HCT116 (cell line): ENCODE measurements at regions not wholly inside any gene's neighbourhood (a gene's known extent, or its start where the extent isn't known, plus 50 kb on each side); places are given as distances from the start of the nearest gene placed in this dataset.

Experiments used
- ATAC-seq: fragments of 200-7000 bp; cut with Tn5 transposase; 2 replicates; pipeline ENCODE4 v1.9.1; 2020; ENCODE audit warnings: mild to moderate bottlenecking, moderate library complexity
- BruUV-seq: library from RNA; stranded (reverse); fragments of 400-500 nt; replicated peaks from 2 replicates; lab custom pipeline; 2021; lab: Mats Ljungman, UMichigan
- CTCF ChIA-PET: fragments of 300-600 bp; sonication (Branson Sonifier 250); formaldehyde crosslinking; loops from one replicate; lab custom pipeline; 2021; ENCODE audit warnings: antibody characterized with exemption; lab: Charles Lee
- POLR2A ChIA-PET: fragments of 300-600, 350-600 bp; sonication (Branson Sonifier 250); formaldehyde crosslinking; loops from one replicate; lab custom pipeline; 2021; ENCODE audit warnings: antibody characterized with exemption; lab: Charles Lee
- RAD21 ChIA-PET, 2 experiments: fragments of 300-600 bp; sonication (Branson Sonifier 250); formaldehyde crosslinking; loops; one replicate each; lab custom pipeline; 2023; ENCODE audit warnings: low total read pairs in 2 of 2; ENCODE audit not compliant: uncharacterized antibody in 2 of 2, unreplicated experiment in 2 of 2, low non-redundant PET in 1 of 2; lab: Charles Lee
- DNase-seq: peaks from one replicate; pipeline ENCODE4 v3.0.0-alpha.2; 2010; ENCODE audit warnings: low read depth, low spot score
- H2AFZ ChIP-seq: fragments of 200-600 bp; shearing (Covaris generic), sonication (generic); 2 replicates; pipeline ENCODE4 v1.6.1; 2017; ENCODE audit warnings: low read depth, mixed run types, mixed read lengths, antibody characterized with exemption, low read length; ENCODE audit not compliant: poor library complexity, severe bottlenecking
- H3K27ac ChIP-seq: 2 replicates; pipeline ENCODE4 v1.5.1; 2012; ENCODE audit warnings: low read depth, low read length
- H3K27me3 ChIP-seq: fragments of 200-600 bp; sonication (generic); 2 replicates; pipeline ENCODE4 v1.6.1; 2016; ENCODE audit warnings: mixed run types, low read length, mixed read lengths; ENCODE audit not compliant: insufficient read depth
- H3K36me3 ChIP-seq, 2 experiments: fragments of 200-500 bp in 1 of 2; fragments of 200-600 bp in 1 of 2; sonication (Bioruptor generic) in 1 of 2; sonication (generic) in 1 of 2; 2 replicates each; pipeline versions ENCODE4 v1.5.1 to v1.6.1; 2014 to 2016; ENCODE audit warnings: low read length in 2 of 2, inconsistent platforms in 1 of 2, mixed read lengths in 1 of 2, mixed run types in 1 of 2; ENCODE audit not compliant: insufficient read depth in 2 of 2, control insufficient read depth in 1 of 2
- H3K4me1 ChIP-seq, 2 experiments: fragments of 200-600 bp in 1 of 2; sonication (generic) in 1 of 2; 2 replicates each; pipeline versions ENCODE4 v1.5.1 to v1.6.1; 2012 to 2017; ENCODE audit warnings: low read length in 2 of 2, inconsistent platforms in 1 of 2, mild to moderate bottlenecking in 1 of 2, mixed read lengths in 1 of 2, mixed run types in 1 of 2, moderate library complexity in 1 of 2; ENCODE audit not compliant: insufficient read depth in 2 of 2, control insufficient read depth in 1 of 2
- H3K4me2 ChIP-seq: fragments of 200-600 bp; sonication (generic); 2 replicates; pipeline ENCODE4 v1.6.1; 2017; ENCODE audit warnings: mixed run types, low read length, mixed read lengths
- H3K4me3 ChIP-seq, 2 experiments: fragments of 200-600 bp in 1 of 2; sonication (generic) in 1 of 2; replicated peaks in 1 of 2; 2 replicates each; pipeline ENCODE4 v1.5.1; 2011 to 2016; ENCODE audit warnings: low read length in 2 of 2, control low read depth in 1 of 2, low read depth in 1 of 2, mild to moderate bottlenecking in 1 of 2, mixed read lengths in 1 of 2, mixed run types in 1 of 2
- H3K79me2 ChIP-seq: fragments of 200-600 bp; sonication (generic); 2 replicates; pipeline ENCODE4 v1.6.1; 2017; ENCODE audit warnings: mild to moderate bottlenecking, mixed run types, low read length, moderate library complexity, mixed read lengths; ENCODE audit not compliant: insufficient read depth
- H3K9ac ChIP-seq: fragments of 200-600 bp; sonication (generic); 2 replicates; pipeline ENCODE4 v1.6.1; 2016; ENCODE audit warnings: low read length, mixed read lengths
- H3K9me2 ChIP-seq: fragments of 200-600 bp; sonication (generic), shearing (Covaris generic); 2 replicates; pipeline ENCODE4 v1.6.1; 2017; ENCODE audit warnings: mixed run types, mild to moderate bottlenecking, moderate library complexity; ENCODE audit not compliant: insufficient read depth
- H3K9me3 ChIP-seq, 2 experiments: fragments of 200-500 bp in 1 of 2; fragments of 200-600 bp in 1 of 2; sonication (Bioruptor generic) in 1 of 2; sonication (generic) in 1 of 2; 2 replicates each; pipeline ENCODE4 v1.6.1; 2014 to 2017; ENCODE audit warnings: low read length in 2 of 2, mixed read lengths in 2 of 2, inconsistent platforms in 1 of 2, low read depth in 1 of 2, mild to moderate bottlenecking in 1 of 2, mixed run types in 1 of 2, moderate library complexity in 1 of 2; ENCODE audit not compliant: control insufficient read depth in 1 of 2, insufficient read depth in 1 of 2
- H4K20me1 ChIP-seq: fragments of 200-600 bp; sonication (generic), shearing (Covaris generic); 2 replicates; pipeline ENCODE4 v1.6.1; 2017; ENCODE audit warnings: mixed run types, mild to moderate bottlenecking, moderate library complexity; ENCODE audit not compliant: insufficient read depth
- CBX3 ChIP-seq: IDR thresholded peaks from 2 replicates; pipeline ENCODE4 v1.6.1; 2012; ENCODE audit warnings: low read depth
- CEBPB ChIP-seq: IDR thresholded peaks from 2 replicates; pipeline ENCODE4 v1.6.1; 2012; ENCODE audit warnings: low read depth
- EGR1 ChIP-seq: IDR thresholded peaks from 2 replicates; pipeline ENCODE4 v1.6.1; 2012; ENCODE audit warnings: low read depth
- ELF1 ChIP-seq: IDR thresholded peaks from 2 replicates; pipeline ENCODE4 v1.6.1; 2012; ENCODE audit warnings: low read depth, borderline replicate concordance
- EZH2 ChIP-seq: fragments of 200-600 bp; sonication (generic); IDR thresholded peaks from 2 replicates; pipeline ENCODE4 v1.6.1; 2017; ENCODE audit warnings: antibody characterized with exemption, mixed run types
- EZH2phosphoT487 ChIP-seq: fragments of 200-600 bp; IDR thresholded peaks from 2 replicates; pipeline ENCODE4 v1.6.1; 2018; ENCODE audit warnings: antibody characterized with exemption, borderline replicate concordance
- JUND ChIP-seq: IDR thresholded peaks from 2 replicates; pipeline ENCODE4 v1.6.1; 2012
- POLR2AphosphoS5 ChIP-seq: IDR thresholded peaks from 2 replicates; pipeline ENCODE4 v1.6.1; 2011; ENCODE audit warnings: mild to moderate bottlenecking, low read depth, low read length, moderate library complexity
- RAD21 ChIP-seq: IDR thresholded peaks from 2 replicates; pipeline ENCODE4 v1.6.1; 2012; ENCODE audit warnings: low read depth, mild to moderate bottlenecking
- SIN3A ChIP-seq: IDR thresholded peaks from 2 replicates; pipeline ENCODE4 v1.6.1; 2012; ENCODE audit warnings: low read depth
- SRF ChIP-seq: IDR thresholded peaks from 2 replicates; pipeline ENCODE4 v1.6.1; 2012; ENCODE audit warnings: low read depth
- TCF7L2 ChIP-seq: IDR thresholded peaks from 2 replicates; pipeline ENCODE4 v1.7.0; 2011; ENCODE audit warnings: borderline replicate concordance, inconsistent platforms; ENCODE audit not compliant: insufficient read depth, insufficient read length; ENCODE audit errors: extremely low read depth
- YY1 ChIP-seq: IDR thresholded peaks from 2 replicates; pipeline ENCODE4 v1.6.1; 2011; ENCODE audit warnings: low read length, low read depth, moderate library complexity, mild to moderate bottlenecking; ENCODE audit not compliant: insufficient replicate concordance; ENCODE audit errors: extremely low read depth
- ZFX ChIP-seq: fragments of 450-650 bp; IDR thresholded peaks from 2 replicates; pipeline ENCODE4 v1.6.1; 2017
- ZNF274 ChIP-seq: fragments of 200-500 bp; sonication (Bioruptor generic); IDR thresholded peaks from 2 replicates; pipeline ENCODE4 v1.6.1; 2014; ENCODE audit warnings: mild to moderate bottlenecking, low read depth, low read length, inconsistent platforms
- intact Hi-C: fragments of 100-400 bp; cut with micrococcal nuclease; formaldehyde crosslinking; loops from 2 replicates; pipeline ENCODE4 v1.10.0; 2022
- TF ChIP-seq, protein P1 (sequence below): IDR thresholded peaks from 2 replicates; pipeline ENCODE4 v1.6.1; 2012; ENCODE audit warnings: low read depth
- TF ChIP-seq, protein P2 (sequence below), 3 experiments: fragments of 200-600 bp in 1 of 3; sonication (generic) in 1 of 3; IDR thresholded peaks in 2 of 3; conservative IDR thresholded peaks in 1 of 3; 2 replicates each; pipeline ENCODE4 v1.5.1; 2012 to 2017; ENCODE audit warnings: low read depth in 2 of 3, low read length in 2 of 3, antibody characterized with exemption in 1 of 3, borderline replicate concordance in 1 of 3, control low read depth in 1 of 3, mild to moderate bottlenecking in 1 of 3, mixed read lengths in 1 of 3, mixed run types in 1 of 3, moderate library complexity in 1 of 3; ENCODE audit not compliant: insufficient read depth in 1 of 3
- TF ChIP-seq, protein P3 (sequence below): IDR thresholded peaks from 2 replicates; pipeline ENCODE4 v1.6.1; 2012
- TF ChIP-seq, protein P4 (sequence below): IDR thresholded peaks from 2 replicates; pipeline ENCODE4 v1.6.1; 2011; ENCODE audit warnings: mild to moderate bottlenecking, low read length, moderate library complexity; ENCODE audit not compliant: insufficient replicate concordance; ENCODE audit errors: extremely low read depth
- TF ChIP-seq, protein P5 (sequence below): IDR thresholded peaks from 2 replicates; pipeline ENCODE4 v1.6.1; 2012

DNA sequence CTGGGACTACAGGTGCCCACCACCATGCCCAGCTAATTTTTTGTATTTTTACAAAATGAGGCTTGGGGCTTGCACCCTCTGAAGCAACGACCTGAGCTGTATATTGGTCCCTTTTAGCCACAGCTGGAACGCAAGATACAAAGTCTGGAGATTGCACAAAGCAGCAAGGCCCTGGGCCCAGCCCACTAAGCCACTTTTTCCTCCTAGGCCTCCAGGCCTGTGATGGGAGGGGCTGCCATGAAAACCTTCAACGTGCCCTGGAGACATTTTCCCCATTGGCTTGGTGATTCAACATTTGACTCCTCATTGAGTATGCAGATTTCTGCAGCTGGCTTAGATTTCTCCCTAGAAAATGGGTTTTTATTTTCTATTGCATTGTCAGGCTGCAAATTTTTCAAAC lies 69.2 kb downstream of the CYB561 start:
- CTCF ChIA-PET, result no interaction called here
- Histone ChIP-seq H3K4me3 (no peak overlapping the region), H3K4me1 (peaks cover 0 to 1% of the 10 kb centered on the region in 2 experiments; a peak in 1 of 4 replicates), H3K27me3 (no peaks in the 10 kb centered on the region), H3K9me2 (no peaks in the 10 kb centered on the region), H3K9me3 (no peaks in the 10 kb centered on the region; a peak in 1 of 4 replicates), H3K79me2 (no peaks in the 10 kb centered on the region), H3K4me2 (no peak overlapping the region), H3K27ac (no peak overlapping the region), H2AFZ (no peak overlapping the region), H4K20me1 (no peaks in the 10 kb centered on the region), H3K36me3 (no peaks in the 10 kb centered on the region), H3K9ac (no peak overlapping the region)
- ATAC-seq (no peak), DNase-seq (no peak)
- BruUV-seq, result no TSS peak
- POLR2A ChIA-PET, result no interaction called here
- TF ChIP-seq CEBPB (no peak), JUND (no peak), RAD21 (no peak), EZH2phosphoT487 (no peak), ZFX (no peak), ELF1 (no peak), CBX3 (no peak), TCF7L2 (no peak), SRF (no peak), EGR1 (no peak), YY1 (no peak), POLR2AphosphoS5 (no peak), EZH2 (no peak), SIN3A (no peak), ZNF274 (no peak)
- TF ChIP-seq, protein P1, sequence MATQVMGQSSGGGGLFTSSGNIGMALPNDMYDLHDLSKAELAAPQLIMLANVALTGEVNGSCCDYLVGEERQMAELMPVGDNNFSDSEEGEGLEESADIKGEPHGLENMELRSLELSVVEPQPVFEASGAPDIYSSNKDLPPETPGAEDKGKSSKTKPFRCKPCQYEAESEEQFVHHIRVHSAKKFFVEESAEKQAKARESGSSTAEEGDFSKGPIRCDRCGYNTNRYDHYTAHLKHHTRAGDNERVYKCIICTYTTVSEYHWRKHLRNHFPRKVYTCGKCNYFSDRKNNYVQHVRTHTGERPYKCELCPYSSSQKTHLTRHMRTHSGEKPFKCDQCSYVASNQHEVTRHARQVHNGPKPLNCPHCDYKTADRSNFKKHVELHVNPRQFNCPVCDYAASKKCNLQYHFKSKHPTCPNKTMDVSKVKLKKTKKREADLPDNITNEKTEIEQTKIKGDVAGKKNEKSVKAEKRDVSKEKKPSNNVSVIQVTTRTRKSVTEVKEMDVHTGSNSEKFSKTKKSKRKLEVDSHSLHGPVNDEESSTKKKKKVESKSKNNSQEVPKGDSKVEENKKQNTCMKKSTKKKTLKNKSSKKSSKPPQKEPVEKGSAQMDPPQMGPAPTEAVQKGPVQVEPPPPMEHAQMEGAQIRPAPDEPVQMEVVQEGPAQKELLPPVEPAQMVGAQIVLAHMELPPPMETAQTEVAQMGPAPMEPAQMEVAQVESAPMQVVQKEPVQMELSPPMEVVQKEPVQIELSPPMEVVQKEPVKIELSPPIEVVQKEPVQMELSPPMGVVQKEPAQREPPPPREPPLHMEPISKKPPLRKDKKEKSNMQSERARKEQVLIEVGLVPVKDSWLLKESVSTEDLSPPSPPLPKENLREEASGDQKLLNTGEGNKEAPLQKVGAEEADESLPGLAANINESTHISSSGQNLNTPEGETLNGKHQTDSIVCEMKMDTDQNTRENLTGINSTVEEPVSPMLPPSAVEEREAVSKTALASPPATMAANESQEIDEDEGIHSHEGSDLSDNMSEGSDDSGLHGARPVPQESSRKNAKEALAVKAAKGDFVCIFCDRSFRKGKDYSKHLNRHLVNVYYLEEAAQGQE, result no peak
- TF ChIP-seq, protein P2, sequence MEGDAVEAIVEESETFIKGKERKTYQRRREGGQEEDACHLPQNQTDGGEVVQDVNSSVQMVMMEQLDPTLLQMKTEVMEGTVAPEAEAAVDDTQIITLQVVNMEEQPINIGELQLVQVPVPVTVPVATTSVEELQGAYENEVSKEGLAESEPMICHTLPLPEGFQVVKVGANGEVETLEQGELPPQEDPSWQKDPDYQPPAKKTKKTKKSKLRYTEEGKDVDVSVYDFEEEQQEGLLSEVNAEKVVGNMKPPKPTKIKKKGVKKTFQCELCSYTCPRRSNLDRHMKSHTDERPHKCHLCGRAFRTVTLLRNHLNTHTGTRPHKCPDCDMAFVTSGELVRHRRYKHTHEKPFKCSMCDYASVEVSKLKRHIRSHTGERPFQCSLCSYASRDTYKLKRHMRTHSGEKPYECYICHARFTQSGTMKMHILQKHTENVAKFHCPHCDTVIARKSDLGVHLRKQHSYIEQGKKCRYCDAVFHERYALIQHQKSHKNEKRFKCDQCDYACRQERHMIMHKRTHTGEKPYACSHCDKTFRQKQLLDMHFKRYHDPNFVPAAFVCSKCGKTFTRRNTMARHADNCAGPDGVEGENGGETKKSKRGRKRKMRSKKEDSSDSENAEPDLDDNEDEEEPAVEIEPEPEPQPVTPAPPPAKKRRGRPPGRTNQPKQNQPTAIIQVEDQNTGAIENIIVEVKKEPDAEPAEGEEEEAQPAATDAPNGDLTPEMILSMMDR (IDR thresholded peaks at IDR 0.05 in 2 of 3, conservative IDR thresholded peaks at IDR 0.05 in 1 of 3; ENCODE audit: borderline replicate concordance in 1 of 3, insufficient read depth in 1 of 3, low read depth in 2 of 3, low read length in 2 of 3), result no peak
- TF ChIP-seq, protein P3, sequence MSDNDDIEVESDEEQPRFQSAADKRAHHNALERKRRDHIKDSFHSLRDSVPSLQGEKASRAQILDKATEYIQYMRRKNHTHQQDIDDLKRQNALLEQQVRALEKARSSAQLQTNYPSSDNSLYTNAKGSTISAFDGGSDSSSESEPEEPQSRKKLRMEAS, result no peak
- TF ChIP-seq, protein P4, sequence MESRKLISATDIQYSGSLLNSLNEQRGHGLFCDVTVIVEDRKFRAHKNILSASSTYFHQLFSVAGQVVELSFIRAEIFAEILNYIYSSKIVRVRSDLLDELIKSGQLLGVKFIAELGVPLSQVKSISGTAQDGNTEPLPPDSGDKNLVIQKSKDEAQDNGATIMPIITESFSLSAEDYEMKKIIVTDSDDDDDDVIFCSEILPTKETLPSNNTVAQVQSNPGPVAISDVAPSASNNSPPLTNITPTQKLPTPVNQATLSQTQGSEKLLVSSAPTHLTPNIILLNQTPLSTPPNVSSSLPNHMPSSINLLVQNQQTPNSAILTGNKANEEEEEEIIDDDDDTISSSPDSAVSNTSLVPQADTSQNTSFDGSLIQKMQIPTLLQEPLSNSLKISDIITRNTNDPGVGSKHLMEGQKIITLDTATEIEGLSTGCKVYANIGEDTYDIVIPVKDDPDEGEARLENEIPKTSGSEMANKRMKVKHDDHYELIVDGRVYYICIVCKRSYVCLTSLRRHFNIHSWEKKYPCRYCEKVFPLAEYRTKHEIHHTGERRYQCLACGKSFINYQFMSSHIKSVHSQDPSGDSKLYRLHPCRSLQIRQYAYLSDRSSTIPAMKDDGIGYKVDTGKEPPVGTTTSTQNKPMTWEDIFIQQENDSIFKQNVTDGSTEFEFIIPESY, result no peak
- TF ChIP-seq, protein P5, sequence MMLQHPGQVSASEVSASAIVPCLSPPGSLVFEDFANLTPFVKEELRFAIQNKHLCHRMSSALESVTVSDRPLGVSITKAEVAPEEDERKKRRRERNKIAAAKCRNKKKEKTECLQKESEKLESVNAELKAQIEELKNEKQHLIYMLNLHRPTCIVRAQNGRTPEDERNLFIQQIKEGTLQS, result no peak
- RAD21 ChIA-PET, result no interaction called here
- intact Hi-C loops, result no loop called here
